RWPE1 (cell line): ENCODE measurements at regions not wholly inside any gene's neighbourhood (a gene's known extent, or its start where the extent isn't known, plus 50 kb on each side); places are given as distances from the start of the nearest gene placed in this dataset.
"Not testable (repeated sequence)": the region's sequence is repeated elsewhere in the genome, so short reads cannot be mapped to it uniquely, and the experiment has no call there.

Experiments used
- CTCF ChIA-PET: fragments of 350-600 bp; sonication (Branson Sonifier 250); formaldehyde crosslinking; extraction: SDS; loops from one replicate; lab custom pipeline; 2021; lab: Yijun Ruan, JAX
- POLR2A ChIA-PET: fragments of 400-600 bp; formaldehyde crosslinking; extraction: SDS; loops from one replicate; lab custom pipeline; 2020; ENCODE audit warnings: antibody characterized with exemption; ENCODE audit not compliant: low non-redundant PET; lab: Yijun Ruan, JAX
- DNase-seq: peaks from one replicate; pipeline ENCODE4 v3.0.0; 2012; ENCODE audit warnings: low spot score
- H3K27ac ChIP-seq: fragments of 450-650 bp; 2 replicates; pipeline ENCODE4 v1.5.1; 2017
- CTCF ChIP-seq: fragments of 450-650 bp; conservative IDR thresholded peaks from 2 replicates; pipeline ENCODE4 v1.5.1; 2017; ENCODE audit warnings: low read depth, mild to moderate bottlenecking

DNA sequence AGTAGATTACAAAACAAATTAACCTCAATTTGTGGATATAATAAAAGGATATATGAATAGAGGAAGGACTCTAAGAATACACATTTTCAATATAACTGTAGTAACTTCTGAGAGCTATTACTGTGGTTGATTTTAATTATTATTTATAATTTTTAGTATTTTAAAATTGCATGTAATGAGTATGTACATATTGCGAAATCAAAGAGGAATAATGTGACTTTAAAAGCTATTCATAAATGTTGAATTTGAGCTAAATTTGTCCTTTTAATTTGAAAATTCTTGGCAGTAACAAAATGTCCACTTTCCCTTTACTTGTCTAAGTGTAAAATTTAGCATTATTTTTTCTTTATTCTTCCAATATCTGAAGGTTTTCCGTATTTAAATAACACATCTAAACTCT is 750.6 kb upstream of the PCDH15 start:
- TF ChIP-seq CTCF, result no peak
- H3K27ac ChIP-seq, result no peak overlapping the region
- ChIA-PET CTCF (no interaction called here), POLR2A (no interaction called here)
- no peak for DNase-seq

DNA sequence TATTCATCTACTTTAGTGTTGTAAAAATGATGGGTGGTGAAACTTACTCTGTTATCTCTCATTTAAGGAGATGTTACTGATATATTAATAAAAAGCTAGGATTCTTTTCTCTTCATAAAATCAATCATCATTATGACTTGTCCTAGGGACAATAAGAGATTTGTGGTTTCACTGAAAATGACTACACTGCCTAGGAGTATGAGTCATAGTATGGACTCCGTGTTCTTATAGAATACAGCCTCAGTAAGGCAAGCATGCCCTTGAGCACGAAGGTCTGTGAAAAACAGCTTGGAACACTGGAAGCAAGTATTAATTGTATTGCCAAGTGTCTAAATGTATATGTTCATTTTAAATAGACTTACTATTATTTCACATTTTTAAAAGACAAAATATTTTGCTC is 749.2 kb upstream of the PCDH15 start:
- CTCF ChIA-PET, result interaction anchor here (0.6 kb wide), 1 partner anchor 1007 kb away, joined by 5 read pairs; no protein-coding TSS in a partner anchor
- no peak for TF ChIP-seq CTCF
- POLR2A ChIA-PET, result no interaction called here
- no peak overlapping the region for H3K27ac ChIP-seq
- DNase-seq, result peak; percentile 3

GRCh38 chr10:55537497-55537896 is 736.5 kb upstream of the PCDH15 start:
- CTCF ChIA-PET, result interaction anchor here (0.6 kb wide), 1 partner anchor 1738 kb away, joined by 3 read pairs; no protein-coding TSS in a partner anchor
- H3K27ac ChIP-seq, DNase-seq, POLR2A ChIA-PET: not testable (repeated sequence)

- DNase-seq, result no peak
- TF ChIP-seq CTCF, result no peak
- POLR2A ChIA-PET, result no interaction called here
- H3K27ac ChIP-seq, result no peak overlapping the region
- CTCF ChIA-PET, result interaction anchor here (0.6 kb wide), 1 partner anchor 572 kb away, joined by 8 read pairs; no protein-coding TSS in a partner anchor
These were observed 718.2 kb upstream of the PCDH15 start for GRCh38 chr10:55519264-55519663.

DNA sequence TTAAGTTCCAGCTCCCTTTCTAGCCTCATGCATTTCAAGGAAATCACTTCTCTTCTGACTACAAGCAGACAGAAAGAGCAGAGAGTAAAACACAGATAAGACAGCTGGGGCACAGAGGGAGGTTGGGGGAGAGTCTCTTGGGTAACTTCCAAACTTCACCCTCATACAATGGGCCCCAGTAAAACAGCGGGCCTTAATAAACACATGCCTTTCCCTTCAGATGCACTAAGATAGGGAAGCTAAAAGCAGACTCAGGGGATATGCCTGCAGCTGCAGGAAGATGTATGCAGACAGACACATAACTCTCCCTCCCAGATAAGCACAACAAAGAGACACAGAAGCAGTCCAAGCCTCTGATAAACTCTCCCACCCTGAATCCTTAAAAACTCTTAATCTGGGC is 717.4 kb upstream of the PCDH15 start:
- CTCF ChIA-PET, POLR2A ChIA-PET, DNase-seq, H3K27ac ChIP-seq: not testable (repeated sequence)

DNA sequence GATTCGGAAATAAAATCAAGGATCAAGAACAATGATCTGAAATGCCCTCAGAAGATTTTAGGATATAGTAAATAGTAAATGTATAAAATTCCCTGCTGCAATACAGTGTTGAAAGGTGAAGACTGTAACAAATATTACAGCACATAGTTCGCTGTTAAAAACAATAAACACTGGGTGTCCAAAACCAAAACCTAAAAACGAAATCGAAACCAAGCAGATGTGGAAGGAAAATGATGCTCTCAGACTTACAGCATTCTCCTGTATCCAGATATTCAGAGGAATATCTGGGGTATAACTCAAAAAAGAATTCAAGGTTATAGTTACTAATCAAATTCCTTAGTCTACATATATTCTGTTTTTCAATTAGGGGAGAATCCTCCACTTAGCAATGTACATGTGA is 708.1 kb upstream of the PCDH15 start:
- no peak for DNase-seq
- no peak for TF ChIP-seq CTCF
- ChIA-PET CTCF (no interaction called here), POLR2A (no interaction called here)
- H3K27ac ChIP-seq, result no peak overlapping the region

GRCh38 chr10:55500931-55501559 is 700.0 kb upstream of the PCDH15 start:
- ChIA-PET CTCF (interaction anchor here (0.6 to 1.5 kb wide), 4 partner anchors 10 to 370 kb away, joined by 3 to 5 read pairs (median 3); no protein-coding TSS in a partner anchor), POLR2A (no interaction called here)
- peak; percentile 48 for TF ChIP-seq CTCF
- DNase-seq, result peak; percentile 8
- H3K27ac ChIP-seq, result no peak overlapping the region
